Hepatocyte (in vitro differentiated cells): ENCODE measurements at regions not wholly inside any gene's neighbourhood (a gene's known extent, or its start where the extent isn't known, plus 50 kb on each side); places are given as distances from the start of the nearest gene placed in this dataset.

Experiments used
- DNase-seq: peaks from one replicate; pipeline ENCODE4 v3.0.0-alpha.2; 2016; ENCODE audit warnings: low spot score
- H2AFZ ChIP-seq: fragments of 200-600 bp; sonication (generic); 2 replicates; pipeline ENCODE4 v1.6.0; 2016; ENCODE audit warnings: antibody characterized with exemption, mild to moderate bottlenecking
- H3K27ac ChIP-seq: fragments of 200-600 bp; sonication (generic); 2 replicates; pipeline ENCODE4 v1.5.1; 2016; ENCODE audit warnings: mild to moderate bottlenecking
- H3K27me3 ChIP-seq: fragments of 200-600 bp; sonication (generic); 2 replicates; pipeline ENCODE4 v1.6.1; 2016
- H3K36me3 ChIP-seq: fragments of 200-600 bp; sonication (generic); replicated peaks from 2 replicates; pipeline ENCODE4 v1.5.1; 2016; ENCODE audit warnings: low read depth; ENCODE audit not compliant: insufficient read depth
- H3K4me1 ChIP-seq: fragments of 200-600 bp; sonication (generic); 2 replicates; pipeline ENCODE4 v1.5.1; 2016; ENCODE audit warnings: mild to moderate bottlenecking, moderate library complexity; ENCODE audit not compliant: insufficient read depth
- H3K4me2 ChIP-seq: fragments of 200-600 bp; sonication (generic); 2 replicates; pipeline ENCODE4 v1.6.0; 2016
- H3K4me3 ChIP-seq: fragments of 200-600 bp; sonication (generic); 2 replicates; pipeline ENCODE4 v1.5.1; 2016; ENCODE audit warnings: mild to moderate bottlenecking
- H3K79me2 ChIP-seq: fragments of 200-600 bp; sonication (generic); 2 replicates; pipeline ENCODE4 v1.6.0; 2017; ENCODE audit warnings: mild to moderate bottlenecking
- H3K9me2 ChIP-seq: fragments of 200-600 bp; sonication (generic); replicated peaks from 2 replicates; pipeline ENCODE4 v1.6.0; 2017; ENCODE audit warnings: mild to moderate bottlenecking; ENCODE audit not compliant: insufficient read depth
- H3K9me3 ChIP-seq: fragments of 200-600 bp; sonication (generic); 2 replicates; pipeline ENCODE4 v1.5.1; 2016; ENCODE audit warnings: low read depth, mild to moderate bottlenecking
- H4K20me1 ChIP-seq: fragments of 200-600 bp; sonication (generic); 2 replicates; pipeline ENCODE4 v1.6.0; 2016; ENCODE audit warnings: mild to moderate bottlenecking; ENCODE audit not compliant: insufficient read depth, poor library complexity, severe bottlenecking
- EZH2 ChIP-seq: fragments of 200-600 bp; sonication (generic); IDR thresholded peaks from 2 replicates; pipeline ENCODE4 v1.6.1; 2016; ENCODE audit warnings: antibody characterized with exemption, mild to moderate bottlenecking, borderline replicate concordance
- EZH2phosphoT487 ChIP-seq: fragments of 200-600 bp; sonication (generic); IDR thresholded peaks from one replicate; pipeline ENCODE4 v1.6.1; 2018; ENCODE audit warnings: antibody characterized with exemption, mild to moderate bottlenecking, low read depth, moderate library complexity; ENCODE audit not compliant: unreplicated experiment, severe bottlenecking
- WGBS: methylation state at CpG from one replicate; pipeline ENCODE4 v1.1.6; 2016; ENCODE audit warnings: low lambda C conversion rate; ENCODE audit errors: missing lambda C conversion rate; 5-methylcytosine and 5-hydroxymethylcytosine counted together
- TF ChIP-seq, protein P1 (sequence below): fragments of 200-600 bp; sonication (generic); IDR thresholded peaks from 2 replicates; pipeline ENCODE4 v1.5.1; 2016; ENCODE audit warnings: antibody characterized with exemption, mild to moderate bottlenecking; ENCODE audit not compliant: poor library complexity

DNA sequence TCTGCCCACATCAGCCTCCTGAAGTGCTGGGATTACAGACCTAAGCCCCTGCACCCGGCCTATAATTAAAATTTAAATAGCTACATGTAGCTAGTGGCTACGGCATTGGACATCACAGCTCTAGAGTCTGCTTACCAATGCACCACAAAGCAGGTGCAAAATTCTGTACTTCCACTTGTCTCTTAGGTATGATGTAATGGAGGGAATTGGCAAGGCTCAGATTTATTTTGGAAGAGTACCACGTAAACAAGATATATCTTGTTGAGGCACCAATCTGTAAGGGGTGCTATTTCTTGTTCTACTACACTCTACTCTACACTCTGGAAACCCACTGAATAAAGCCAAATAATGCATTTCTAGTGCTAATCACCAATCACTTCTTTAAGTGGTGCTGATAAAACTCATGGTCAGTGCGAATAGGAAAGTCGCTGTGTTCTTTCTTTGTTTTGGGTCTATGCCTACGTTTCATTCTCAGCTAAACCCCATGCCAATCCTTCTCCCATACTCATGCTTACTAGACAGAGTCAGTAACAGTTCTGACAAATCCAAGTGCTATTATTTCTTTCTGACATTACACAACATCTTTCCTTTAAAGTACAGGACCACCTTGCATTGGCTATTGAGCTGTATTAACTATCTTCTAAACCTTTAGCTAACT, 92.3 kb downstream of the GC start:
- Histone ChIP-seq H3K4me3 (no peak overlapping the region), H3K79me2 (no peaks in the 10 kb centered on the region), H3K4me2 (no peak overlapping the region), H4K20me1 (no peaks in the 10 kb centered on the region), H3K36me3 (no peaks in the 10 kb centered on the region), H3K27me3 (no peaks in the 10 kb centered on the region), H3K9me3 (no peaks in the 10 kb centered on the region), H2AFZ (no peak overlapping the region), H3K27ac (no peak overlapping the region), H3K9me2 (no peaks in the 10 kb centered on the region), H3K4me1 (no peaks in the 10 kb centered on the region)
- WGBS = 90% methylated on average over 6 of the region's 6 CpGs
- TF ChIP-seq, protein P1, sequence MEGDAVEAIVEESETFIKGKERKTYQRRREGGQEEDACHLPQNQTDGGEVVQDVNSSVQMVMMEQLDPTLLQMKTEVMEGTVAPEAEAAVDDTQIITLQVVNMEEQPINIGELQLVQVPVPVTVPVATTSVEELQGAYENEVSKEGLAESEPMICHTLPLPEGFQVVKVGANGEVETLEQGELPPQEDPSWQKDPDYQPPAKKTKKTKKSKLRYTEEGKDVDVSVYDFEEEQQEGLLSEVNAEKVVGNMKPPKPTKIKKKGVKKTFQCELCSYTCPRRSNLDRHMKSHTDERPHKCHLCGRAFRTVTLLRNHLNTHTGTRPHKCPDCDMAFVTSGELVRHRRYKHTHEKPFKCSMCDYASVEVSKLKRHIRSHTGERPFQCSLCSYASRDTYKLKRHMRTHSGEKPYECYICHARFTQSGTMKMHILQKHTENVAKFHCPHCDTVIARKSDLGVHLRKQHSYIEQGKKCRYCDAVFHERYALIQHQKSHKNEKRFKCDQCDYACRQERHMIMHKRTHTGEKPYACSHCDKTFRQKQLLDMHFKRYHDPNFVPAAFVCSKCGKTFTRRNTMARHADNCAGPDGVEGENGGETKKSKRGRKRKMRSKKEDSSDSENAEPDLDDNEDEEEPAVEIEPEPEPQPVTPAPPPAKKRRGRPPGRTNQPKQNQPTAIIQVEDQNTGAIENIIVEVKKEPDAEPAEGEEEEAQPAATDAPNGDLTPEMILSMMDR = no peak
- TF ChIP-seq EZH2phosphoT487 (no peak), EZH2 (no peak)
- DNase-seq = no peak

DNA sequence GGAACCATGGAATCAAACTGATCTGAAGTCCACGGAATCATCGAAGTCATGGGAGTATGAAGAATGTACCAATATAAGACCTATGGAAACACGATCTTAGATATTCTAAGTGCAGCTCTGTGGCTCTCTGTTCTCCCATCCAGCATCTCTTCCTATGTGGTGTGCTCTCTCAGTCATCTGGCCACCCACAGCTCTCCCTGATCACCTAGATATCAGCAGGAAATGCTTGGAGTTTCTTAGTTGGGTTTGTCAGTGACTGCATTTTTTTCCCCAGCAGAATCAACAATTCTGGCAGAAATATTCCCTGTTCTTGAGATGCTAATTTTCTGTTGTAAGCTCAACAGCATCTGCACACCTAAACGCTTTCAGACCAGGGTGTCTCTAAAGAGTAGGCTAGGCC, 94.1 kb downstream of the GC start:
- Histone ChIP-seq H3K9me2 (no peaks in the 10 kb centered on the region), H4K20me1 (no peaks in the 10 kb centered on the region), H3K27ac (no peak overlapping the region), H3K9me3 (no peaks in the 10 kb centered on the region), H3K4me1 (no peaks in the 10 kb centered on the region), H3K4me2 (no peak overlapping the region), H3K4me3 (no peak overlapping the region), H3K36me3 (no peaks in the 10 kb centered on the region), H3K79me2 (no peaks in the 10 kb centered on the region), H2AFZ (no peak overlapping the region), H3K27me3 (no peaks in the 10 kb centered on the region)
- 91% methylated on average over 4 of the region's 4 CpGs for WGBS
- no peak for DNase-seq
- no peak for TF ChIP-seq EZH2
- TF ChIP-seq, protein P1 = no peak
- TF ChIP-seq EZH2phosphoT487 = no peak

DNA sequence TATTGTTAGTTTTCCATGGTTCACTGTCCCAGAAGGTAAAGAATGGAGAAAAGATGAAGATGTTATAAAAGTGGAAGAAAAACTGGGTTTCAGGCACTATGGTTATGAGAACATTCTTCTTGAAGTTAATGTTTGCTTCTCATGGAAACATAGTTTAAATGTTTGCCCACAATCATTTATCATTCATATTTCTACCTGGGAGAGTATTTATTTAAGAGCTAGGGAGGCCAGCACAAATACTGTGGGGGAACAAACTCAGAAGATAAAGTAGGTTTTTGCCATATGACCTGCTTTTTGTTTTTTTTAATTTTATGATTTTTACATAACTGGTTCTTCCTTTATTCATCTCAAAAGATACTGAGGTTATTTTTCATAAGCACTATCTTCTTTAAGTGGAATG, 96.8 kb downstream of the GC start:
- no peak overlapping the region for H3K4me3 ChIP-seq
- no peak for DNase-seq
- no peaks in the 10 kb centered on the region for H3K4me1 ChIP-seq
- no peak overlapping the region for H2AFZ ChIP-seq
- no peaks in the 10 kb centered on the region for H3K9me3 ChIP-seq
- H3K9me2 ChIP-seq = no peaks in the 10 kb centered on the region
- no peaks in the 10 kb centered on the region for H3K36me3 ChIP-seq
- H4K20me1 ChIP-seq = no peaks in the 10 kb centered on the region
- TF ChIP-seq EZH2phosphoT487 (no peak), EZH2 (no peak)
- TF ChIP-seq, protein P1 = no peak
- no peaks in the 10 kb centered on the region for H3K79me2 ChIP-seq
- no peak overlapping the region for H3K27ac ChIP-seq
- no peak overlapping the region for H3K4me2 ChIP-seq
- H3K27me3 ChIP-seq = no peaks in the 10 kb centered on the region

DNA sequence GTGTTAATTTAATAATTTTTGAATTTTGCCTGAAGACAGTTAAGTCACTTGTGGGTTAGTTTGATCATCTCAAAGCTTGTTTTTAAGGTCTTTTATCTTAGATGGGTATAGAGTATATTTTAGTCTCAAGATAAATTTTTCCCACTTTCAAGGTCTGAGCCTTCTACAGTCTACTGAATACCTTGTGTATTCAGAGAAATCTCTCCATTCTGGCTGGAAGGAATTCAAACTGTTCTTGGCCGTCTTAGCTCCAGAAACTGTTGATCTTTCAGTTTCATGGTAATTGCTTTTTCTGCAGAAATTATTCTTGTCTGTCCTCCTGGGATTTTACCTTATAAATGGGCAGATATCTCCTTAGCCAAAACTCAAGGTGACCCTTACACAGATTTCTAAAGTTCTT, 97.9 kb downstream of the GC start:
- Histone ChIP-seq H3K9me2 (no peaks in the 10 kb centered on the region), H3K4me3 (no peak overlapping the region), H3K27ac (no peak overlapping the region), H4K20me1 (no peaks in the 10 kb centered on the region), H3K79me2 (no peaks in the 10 kb centered on the region), H3K9me3 (no peaks in the 10 kb centered on the region), H3K27me3 (no peaks in the 10 kb centered on the region), H3K4me1 (no peaks in the 10 kb centered on the region), H3K4me2 (no peak overlapping the region), H2AFZ (no peak overlapping the region), H3K36me3 (no peaks in the 10 kb centered on the region)
- no peak for TF ChIP-seq EZH2phosphoT487
- TF ChIP-seq, protein P1 = no peak
- TF ChIP-seq EZH2 = no peak
- 58% methylated on average over 1 of the region's 1 CpG for WGBS
- DNase-seq = no peak
